Mammary epithelial cell (primary cell): ENCODE measurements at regions not wholly inside any gene's neighbourhood (a gene's known extent, or its start where the extent isn't known, plus 50 kb on each side); places are given as distances from the start of the nearest gene placed in this dataset.

ENCODE experiments used
- CTCF ChIP-seq, 2 donors: IDR thresholded peaks in 1 of 2; conservative IDR thresholded peaks in 1 of 2; 2 replicates each; pipeline ENCODE4 v1.5.1; 2011 to 2012; ENCODE audit warnings: inconsistent platforms in 2 of 2, low read length in 2 of 2, mild to moderate bottlenecking in 2 of 2, control low read depth in 1 of 2, low read depth in 1 of 2; ENCODE audit not compliant: insufficient read depth in 1 of 2; ENCODE audit errors: extremely low read depth in 1 of 2
- EZH2 ChIP-seq: IDR thresholded peaks from 2 replicates; pipeline ENCODE4 v1.6.1; 2012; ENCODE audit warnings: low read length, inconsistent platforms, borderline replicate concordance

GRCh38 chr12:25833657-25834056, 124.8 kb upstream of the RASSF8 start:
- TF ChIP-seq CTCF (conservative IDR thresholded peaks at IDR 0.05 in 1 of 2, IDR thresholded peaks at IDR 0.05 in 1 of 2; ENCODE audit: extremely low read depth in 1 of 2, insufficient read depth in 1 of 2, low read depth in 1 of 2, low read length in 2 of 2): no peak
- no peak for TF ChIP-seq EZH2
